NT2/D1 (cell line): ENCODE measurements at regions not wholly inside any gene's neighbourhood (a gene's known extent, or its start where the extent isn't known, plus 50 kb on each side); places are given as distances from the start of the nearest gene placed in this dataset.
"Not testable (repeated sequence)": the region's sequence is repeated elsewhere in the genome, so short reads cannot be mapped to it uniquely, and the experiment has no call there.

ENCODE experiments used
- DNase-seq: peaks from one replicate; pipeline ENCODE4 v3.0.0-alpha.2; 2011; ENCODE audit warnings: low read depth, low spot score
- H3K27me3 ChIP-seq: 2 replicates; pipeline ENCODE4 v1.6.0; 2011; ENCODE audit warnings: mild to moderate bottlenecking; ENCODE audit not compliant: insufficient read length, insufficient read depth
- H3K36me3 ChIP-seq: 2 replicates; pipeline ENCODE4 v1.6.1; 2011; ENCODE audit warnings: mild to moderate bottlenecking, low read length, mixed read lengths; ENCODE audit not compliant: insufficient read depth, insufficient read length
- H3K4me1 ChIP-seq: 2 replicates; pipeline ENCODE4 v1.5.1; 2011; ENCODE audit not compliant: insufficient read depth, insufficient read length
- H3K4me3 ChIP-seq: 2 replicates; pipeline ENCODE4 v1.5.1; 2011; ENCODE audit warnings: low read depth; ENCODE audit not compliant: insufficient read length
- H3K9ac ChIP-seq: 2 replicates; pipeline ENCODE4 v1.6.0; 2011; ENCODE audit warnings: low read depth; ENCODE audit not compliant: insufficient read length
- H3K9me3 ChIP-seq: 2 replicates; pipeline ENCODE4 v1.5.1; 2011; ENCODE audit warnings: mild to moderate bottlenecking, low read length; ENCODE audit not compliant: insufficient read depth
- SUZ12 ChIP-seq: IDR thresholded peaks from 2 replicates; pipeline ENCODE4 v1.6.1; 2011; ENCODE audit not compliant: insufficient read length, insufficient read depth; ENCODE audit errors: extremely low read depth
- YY1 ChIP-seq: IDR thresholded peaks from 2 replicates; pipeline ENCODE4 v1.6.1; 2011; ENCODE audit not compliant: insufficient read length, insufficient read depth
- ZNF274 ChIP-seq: IDR thresholded peaks from 2 replicates; pipeline ENCODE4 v1.6.1; 2011; ENCODE audit warnings: mild to moderate bottlenecking, low read depth, low read length

DNA sequence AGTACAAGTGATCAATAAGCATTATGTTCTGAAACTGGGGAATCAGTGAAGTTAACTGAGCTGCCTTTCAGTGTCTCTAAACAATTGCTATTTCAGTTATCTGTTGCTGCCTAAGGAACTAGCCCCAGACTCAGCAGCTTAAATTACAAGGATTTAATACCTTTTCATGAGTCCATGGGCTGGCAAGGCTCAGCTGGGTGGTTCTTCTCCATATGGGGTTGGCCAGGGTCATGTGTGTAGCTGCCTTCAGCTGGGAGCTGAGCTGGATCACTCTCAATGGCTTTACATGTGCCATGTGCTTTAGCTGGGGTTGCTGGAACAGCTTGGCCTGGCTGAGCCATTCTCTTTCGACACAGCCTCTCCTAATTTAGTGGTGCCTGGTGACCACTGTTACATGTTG lies 295.0 kb upstream of the NCAM1 start:
- H3K9ac ChIP-seq, result no peak overlapping the region
- no peak overlapping the region for H3K4me3 ChIP-seq
- TF ChIP-seq YY1 (no peak), SUZ12 (no peak), ZNF274 (no peak)
- H3K4me1 ChIP-seq, result no peaks in the 10 kb centered on the region
- H3K27me3 ChIP-seq, result no peaks in the 10 kb centered on the region
- no peaks in the 10 kb centered on the region for H3K36me3 ChIP-seq
- H3K9me3 ChIP-seq, result peaks cover 7% of the 10 kb centered on the region; the same call in 1 of the 2 replicates
- DNase-seq, result no peak

DNA sequence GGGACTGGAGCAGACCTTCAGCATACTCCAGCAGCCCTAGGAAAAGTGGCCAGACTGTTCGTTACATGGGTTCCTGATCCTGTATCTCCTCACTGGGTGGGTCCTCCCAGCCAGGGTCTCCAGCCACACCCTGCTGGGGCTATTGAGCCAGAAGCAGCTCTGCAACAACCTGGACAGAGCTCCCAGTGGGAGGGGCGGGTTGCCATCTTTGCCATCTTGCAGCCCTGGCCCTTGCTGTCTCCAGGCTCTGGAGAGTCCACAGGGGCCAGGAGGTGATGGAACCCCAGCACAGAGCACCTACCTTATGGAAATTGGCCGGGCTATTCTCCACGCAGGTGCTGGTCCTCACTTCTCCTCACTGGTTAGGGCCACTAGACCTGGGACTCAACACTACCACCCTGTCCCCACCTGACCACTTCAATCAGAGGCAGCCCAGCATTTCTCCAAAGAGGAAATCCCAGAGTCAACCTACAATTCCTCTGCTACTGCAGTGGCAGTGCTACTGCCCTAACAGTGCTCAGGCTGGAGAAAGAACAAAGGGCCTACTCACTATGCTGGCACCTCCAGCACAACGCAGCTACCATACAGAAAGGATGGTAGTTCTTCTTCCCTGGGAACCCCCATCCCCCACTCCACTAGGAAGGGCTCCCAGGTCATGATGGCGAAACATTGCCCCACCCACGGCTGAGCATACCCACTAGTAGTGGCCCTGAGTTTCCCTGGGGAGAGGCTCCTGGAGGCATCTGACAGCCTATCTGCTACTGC lies 290.2 kb upstream of the NCAM1 start:
- no peak for TF ChIP-seq SUZ12
- no peak for TF ChIP-seq ZNF274
- no peak for TF ChIP-seq YY1

DNA sequence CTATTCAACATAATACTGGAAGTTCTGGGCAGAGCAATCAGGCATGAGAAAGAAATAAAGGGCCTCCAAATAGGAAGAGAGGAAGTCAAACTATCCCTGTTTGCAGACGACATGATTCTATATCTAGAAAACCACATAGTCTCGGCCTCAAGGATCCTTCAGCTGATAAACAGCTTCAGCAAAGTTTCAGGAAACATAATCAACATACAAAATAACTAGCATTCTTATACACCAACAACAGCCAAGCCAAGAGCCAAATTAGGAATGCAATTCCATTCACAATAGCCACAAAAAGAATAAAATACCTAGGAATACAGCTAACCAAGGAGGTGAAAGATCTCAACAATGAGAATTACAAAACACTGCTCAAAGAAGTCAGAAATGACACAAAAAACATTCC lies 287.8 kb upstream of the NCAM1 start:
- not testable (repeated sequence) for DNase-seq, H3K9ac ChIP-seq, H3K4me3 ChIP-seq, H3K36me3 ChIP-seq, H3K9me3 ChIP-seq, H3K4me1 ChIP-seq, H3K27me3 ChIP-seq

More for the DNA sequence above, 290.2 kb upstream of the NCAM1 start:
- Histone ChIP-seq H3K4me1 (no peaks in the 10 kb centered on the region), H3K9ac (no peak overlapping the region), H3K9me3 (peaks cover 7% of the 10 kb centered on the region; the same call in 1 of the 2 replicates), H3K4me3 (no peak overlapping the region), H3K36me3 (no peaks in the 10 kb centered on the region), H3K27me3 (no peaks in the 10 kb centered on the region)
- DNase-seq, result no peak

DNA sequence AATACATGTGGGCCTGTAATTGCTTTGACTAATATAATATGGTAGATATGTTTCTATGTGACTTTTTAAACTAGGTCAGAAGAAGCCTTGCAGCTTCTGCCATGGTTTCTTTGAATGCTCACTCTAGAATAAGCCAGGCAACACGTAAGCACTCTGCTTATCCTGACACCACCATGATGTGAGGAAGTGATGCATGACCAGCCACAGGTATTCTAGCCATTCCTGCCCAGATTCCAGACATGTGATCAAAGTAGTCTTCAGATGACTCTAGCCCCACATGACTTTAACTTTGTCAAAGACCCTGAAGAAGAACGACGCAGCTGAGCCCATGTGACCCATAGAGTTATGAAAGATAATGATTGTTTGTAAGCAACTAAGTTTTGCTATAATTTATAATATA lies 276.1 kb upstream of the NCAM1 start:
- no peak overlapping the region for H3K4me3 ChIP-seq
- no peaks in the 10 kb centered on the region for H3K4me1 ChIP-seq
- H3K36me3 ChIP-seq, result no peaks in the 10 kb centered on the region
- no peaks in the 10 kb centered on the region for H3K27me3 ChIP-seq
- H3K9ac ChIP-seq, result no peak overlapping the region
- no peak for DNase-seq
- TF ChIP-seq YY1 (no peak), SUZ12 (no peak), ZNF274 (no peak)
- peaks cover 10% of the 10 kb centered on the region; the same call in 1 of the 2 replicates for H3K9me3 ChIP-seq

DNA sequence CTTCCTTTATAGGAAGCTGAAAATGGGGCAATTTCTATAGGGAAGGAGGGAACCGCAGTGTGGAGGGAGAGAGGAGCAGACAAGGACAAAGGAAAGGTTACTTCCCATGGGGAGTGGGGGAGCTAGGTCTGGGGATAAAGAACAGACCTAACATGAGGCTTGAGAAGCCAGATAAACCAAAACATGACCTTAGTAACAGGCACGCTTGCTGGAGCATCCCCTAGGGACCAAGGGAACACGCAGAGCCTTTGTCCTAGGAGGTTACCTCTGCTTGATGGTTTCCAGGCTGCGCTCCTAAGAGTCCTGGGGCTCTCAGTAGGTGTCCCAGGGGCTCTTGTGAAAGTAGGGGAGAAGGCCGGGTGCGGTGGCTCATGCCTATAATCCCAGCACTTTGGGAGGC lies 271.4 kb upstream of the NCAM1 start:
- Histone ChIP-seq H3K27me3 (no peaks in the 10 kb centered on the region), H3K4me3 (no peak overlapping the region), H3K9ac (no peak overlapping the region), H3K9me3 (peaks cover 4% of the 10 kb centered on the region; the same call in 1 of the 2 replicates), H3K36me3 (no peaks in the 10 kb centered on the region), H3K4me1 (no peaks in the 10 kb centered on the region)
- TF ChIP-seq YY1 (no peak), SUZ12 (no peak), ZNF274 (no peak)
- DNase-seq, result no peak

DNA sequence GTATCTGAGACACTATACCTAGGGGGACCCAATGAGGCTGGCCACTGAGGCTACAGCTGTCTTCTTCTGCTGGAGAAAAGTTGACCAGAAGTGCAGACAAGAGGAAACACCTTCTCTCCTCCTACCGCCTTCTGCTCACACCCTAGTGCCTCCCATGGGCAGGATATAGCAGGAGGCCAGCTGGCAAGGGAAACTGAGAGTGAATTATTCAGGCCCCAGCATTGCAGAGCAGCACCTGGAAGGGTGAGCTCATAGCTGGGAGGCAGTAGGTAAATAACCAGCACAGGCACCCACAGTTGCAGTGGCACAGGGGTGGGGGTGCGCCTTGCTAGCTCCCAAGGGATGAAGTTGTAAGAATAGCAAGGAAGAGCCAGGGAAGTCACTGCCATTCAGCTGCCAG lies 267.4 kb upstream of the NCAM1 start:
- H3K9me3 ChIP-seq, result no peaks in the 10 kb centered on the region
- no peak overlapping the region for H3K4me3 ChIP-seq
- DNase-seq, result no peak
- H3K4me1 ChIP-seq, result no peaks in the 10 kb centered on the region
- H3K36me3 ChIP-seq, result no peaks in the 10 kb centered on the region
- no peaks in the 10 kb centered on the region for H3K27me3 ChIP-seq
- H3K9ac ChIP-seq, result no peak overlapping the region
- no peak for TF ChIP-seq YY1
- no peak for TF ChIP-seq ZNF274
- no peak for TF ChIP-seq SUZ12

DNA sequence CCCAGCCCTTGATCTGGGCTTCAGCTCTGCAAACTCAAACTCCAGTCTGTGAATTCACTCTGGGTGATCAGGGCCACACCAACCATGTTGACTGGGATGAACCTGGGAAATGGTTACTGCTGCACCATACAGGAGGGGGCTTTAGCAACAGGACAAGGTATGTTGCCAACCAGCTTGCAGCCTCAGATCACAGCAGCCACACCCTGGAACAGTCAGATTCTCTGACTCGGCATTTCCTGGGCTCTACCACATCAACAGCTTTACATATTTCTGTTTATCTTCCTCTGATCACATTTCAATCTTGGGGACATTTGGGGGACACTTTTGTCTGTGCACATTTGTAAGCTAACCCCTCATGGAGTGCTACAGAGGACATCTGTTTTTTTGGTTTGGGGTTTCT lies 267.0 kb upstream of the NCAM1 start:
- Histone ChIP-seq H3K4me1 (no peaks in the 10 kb centered on the region), H3K9ac (no peak overlapping the region), H3K4me3 (no peak overlapping the region), H3K36me3 (no peaks in the 10 kb centered on the region), H3K27me3 (no peaks in the 10 kb centered on the region), H3K9me3 (no peaks in the 10 kb centered on the region)
- no peak for TF ChIP-seq YY1
- TF ChIP-seq ZNF274, result no peak
- no peak for TF ChIP-seq SUZ12
- no peak for DNase-seq

DNA sequence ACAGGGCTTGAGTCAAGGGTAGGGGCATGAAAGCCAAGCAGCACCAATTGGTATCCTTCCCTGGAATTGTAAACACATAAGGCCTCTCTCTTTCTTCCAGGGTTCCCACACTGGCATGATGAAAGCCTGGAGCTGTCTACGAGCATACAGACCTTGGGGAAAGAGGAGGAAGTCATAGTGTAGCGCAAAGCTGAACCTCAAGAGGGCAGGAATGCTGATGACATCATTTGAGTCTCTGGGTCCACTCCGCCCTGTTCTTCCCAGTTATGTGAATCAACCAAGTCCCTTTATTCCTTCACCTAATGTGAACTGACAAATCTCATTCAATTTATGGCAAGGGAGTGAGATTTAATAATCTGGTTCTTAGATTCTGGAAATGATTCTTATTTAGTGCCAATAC lies 266.4 kb upstream of the NCAM1 start:
- Histone ChIP-seq H3K9me3 (no peaks in the 10 kb centered on the region), H3K9ac (no peak overlapping the region)

More for the DNA sequence above, 266.4 kb upstream of the NCAM1 start:
- Histone ChIP-seq H3K4me3 (no peak overlapping the region), H3K4me1 (no peaks in the 10 kb centered on the region), H3K36me3 (no peaks in the 10 kb centered on the region), H3K27me3 (no peaks in the 10 kb centered on the region)
- no peak for DNase-seq
- TF ChIP-seq YY1 (no peak), ZNF274 (no peak), SUZ12 (no peak)
